ENCODE measurements at regions not wholly inside any gene's neighbourhood (a gene's known extent, or its start where the extent isn't known, plus 50 kb on each side); places are given as distances from the start of the nearest gene placed in this dataset.

GRCh38 chr5:50963971-50964745, 297.7 kb downstream of the PARP8 start:
- DNase-seq (ENCODE audit: low spot score): no peak

DNA sequence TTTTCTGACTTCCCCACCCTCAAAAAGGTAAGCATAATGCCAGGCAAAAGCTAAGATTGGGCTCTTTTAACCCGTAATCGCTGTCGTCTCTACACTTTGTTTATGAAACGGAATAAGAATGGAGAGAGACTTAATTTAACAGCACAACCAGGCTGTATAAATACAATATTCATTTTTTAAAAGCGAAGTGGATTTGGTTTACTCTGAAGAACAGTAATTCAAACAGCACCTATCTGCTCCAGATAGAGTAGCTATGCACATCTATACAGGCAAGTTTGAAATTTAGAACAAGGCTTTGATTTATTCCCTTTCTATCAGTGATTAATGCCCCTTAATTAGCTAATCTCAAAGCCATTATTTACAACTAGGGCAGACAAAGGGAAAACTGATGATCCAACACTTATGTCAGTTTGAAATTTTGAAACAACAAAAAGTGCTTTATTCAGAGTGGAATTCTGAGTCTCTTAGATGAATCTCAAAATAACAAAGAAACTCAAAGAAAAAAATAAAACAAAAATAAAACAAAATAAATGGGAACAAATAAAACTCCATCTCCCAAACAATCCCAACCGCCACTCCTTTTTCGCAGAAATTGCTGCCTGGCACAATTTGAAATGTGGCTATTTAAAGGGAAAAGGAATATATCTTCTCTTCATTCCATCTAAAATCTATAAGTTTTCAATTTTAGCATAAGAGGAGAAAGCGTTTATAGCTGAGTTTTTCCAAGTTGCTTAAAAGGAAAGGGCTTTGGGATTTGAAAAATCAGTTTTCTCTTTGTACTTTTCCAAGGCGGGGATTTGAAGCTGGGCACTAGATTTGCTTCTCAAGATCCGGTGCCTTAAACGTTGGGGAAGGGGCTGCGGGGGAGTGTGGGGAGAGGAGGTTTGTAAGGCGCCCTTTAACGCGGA, 298.6 kb downstream of the PARP8 start:
- DNase-seq (ENCODE audit: low spot score): no peak

DNA sequence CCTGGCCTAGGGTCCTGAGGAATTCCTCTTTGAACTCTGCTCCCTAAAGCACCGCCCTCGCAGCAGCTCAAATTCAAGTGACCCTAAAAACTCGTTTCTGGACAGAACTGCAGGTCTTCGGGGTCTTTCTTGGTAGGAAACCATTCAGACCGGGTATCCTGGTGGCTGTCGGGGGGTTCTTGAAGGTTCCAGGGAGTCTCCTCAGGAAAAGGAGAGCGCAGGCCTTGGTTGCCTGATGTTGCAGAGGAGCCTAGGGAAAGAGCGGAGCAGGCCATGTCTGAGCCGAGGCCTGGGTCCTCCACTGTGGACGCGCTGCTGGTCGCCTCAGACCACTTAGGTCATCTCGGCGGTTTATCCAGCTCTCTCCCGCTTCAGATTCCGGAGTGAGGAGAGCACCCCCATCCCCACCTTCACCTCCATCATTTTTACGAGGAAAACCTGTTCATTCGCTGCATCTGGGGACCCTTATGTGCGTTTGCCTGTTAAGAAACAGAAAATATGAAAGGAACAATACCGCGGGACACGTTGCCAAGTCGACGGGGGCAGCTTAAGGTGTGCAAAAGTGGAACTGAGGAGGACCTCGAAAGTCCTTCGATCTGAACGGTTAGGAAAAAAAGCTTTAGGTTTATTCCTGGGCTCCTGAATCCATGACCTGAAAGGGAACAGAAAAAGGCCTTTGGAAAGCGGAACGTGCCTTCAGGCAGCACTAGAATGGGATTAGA, 299.4 kb downstream of the PARP8 start:
- DNase-seq (ENCODE audit: low spot score): no peak

DNA sequence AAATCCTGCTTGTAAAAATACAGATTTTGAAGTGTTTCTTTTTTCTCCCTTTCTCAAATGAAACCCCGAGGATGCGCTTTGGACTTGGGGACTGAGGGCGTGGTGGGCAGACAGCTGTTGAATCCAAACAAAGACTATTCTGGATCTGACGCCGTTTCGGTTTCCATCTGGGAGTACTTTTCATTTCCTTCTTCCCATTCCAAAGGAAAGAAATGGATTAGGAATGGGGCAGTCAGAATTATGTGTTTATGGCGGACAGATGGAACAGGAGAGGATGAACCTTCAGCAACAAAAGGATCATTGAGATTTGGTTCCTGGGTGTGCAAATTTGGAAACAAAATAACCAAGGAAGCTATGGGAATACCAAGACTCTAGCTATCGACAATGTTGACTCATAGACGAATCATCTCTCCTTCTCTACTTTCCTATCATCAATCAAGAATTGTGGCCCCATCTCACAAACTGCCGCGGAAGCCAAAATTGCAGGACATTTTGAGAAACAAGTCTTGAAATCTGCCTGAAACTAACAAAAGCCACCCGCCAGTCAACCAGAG, 300.6 kb downstream of the PARP8 start:
- DNase-seq (ENCODE audit: low spot score): no peak

GRCh38 chr5:50967563-50968355, 301.3 kb downstream of the PARP8 start:
- no peak for DNase-seq (ENCODE audit: low spot score)

DNA sequence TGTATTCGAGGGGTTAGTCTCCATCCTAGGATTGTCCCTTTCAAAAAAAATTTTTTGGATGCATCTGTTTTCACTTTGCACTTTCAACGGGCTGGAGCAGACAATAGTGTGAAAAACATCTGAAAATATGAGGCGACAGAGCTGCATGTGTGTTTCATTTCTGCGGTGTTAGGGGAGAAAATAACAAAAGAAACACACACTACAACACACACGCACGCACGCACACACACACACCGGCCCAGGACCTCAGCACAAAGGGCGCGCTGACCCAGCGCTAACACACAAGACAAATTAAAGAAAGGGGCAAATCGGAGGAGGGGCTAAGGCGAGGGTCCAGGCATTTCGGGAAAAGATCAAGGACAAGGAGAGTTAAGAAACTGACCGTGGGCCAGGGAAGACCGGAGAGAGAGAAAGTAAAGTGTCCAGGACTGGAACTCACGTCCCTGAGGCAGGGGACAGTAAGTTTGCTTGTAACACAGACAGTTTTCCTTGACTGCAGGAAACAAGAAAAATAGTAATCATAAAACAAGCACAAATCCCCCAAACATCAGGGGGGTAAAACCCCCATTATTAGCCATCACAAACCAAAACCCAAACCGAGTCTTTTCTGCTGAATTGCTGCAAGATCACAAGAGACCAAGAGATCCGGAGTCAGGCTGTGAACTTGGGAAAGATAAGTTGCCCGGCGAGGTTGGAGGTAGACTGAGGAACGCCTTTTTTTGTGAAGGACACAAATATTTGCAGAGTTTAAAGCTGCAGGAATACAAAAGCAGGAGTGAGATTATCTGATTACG, 302.1 kb downstream of the PARP8 start:
- DNase-seq (ENCODE audit: low spot score): peak; percentile 87

DNA sequence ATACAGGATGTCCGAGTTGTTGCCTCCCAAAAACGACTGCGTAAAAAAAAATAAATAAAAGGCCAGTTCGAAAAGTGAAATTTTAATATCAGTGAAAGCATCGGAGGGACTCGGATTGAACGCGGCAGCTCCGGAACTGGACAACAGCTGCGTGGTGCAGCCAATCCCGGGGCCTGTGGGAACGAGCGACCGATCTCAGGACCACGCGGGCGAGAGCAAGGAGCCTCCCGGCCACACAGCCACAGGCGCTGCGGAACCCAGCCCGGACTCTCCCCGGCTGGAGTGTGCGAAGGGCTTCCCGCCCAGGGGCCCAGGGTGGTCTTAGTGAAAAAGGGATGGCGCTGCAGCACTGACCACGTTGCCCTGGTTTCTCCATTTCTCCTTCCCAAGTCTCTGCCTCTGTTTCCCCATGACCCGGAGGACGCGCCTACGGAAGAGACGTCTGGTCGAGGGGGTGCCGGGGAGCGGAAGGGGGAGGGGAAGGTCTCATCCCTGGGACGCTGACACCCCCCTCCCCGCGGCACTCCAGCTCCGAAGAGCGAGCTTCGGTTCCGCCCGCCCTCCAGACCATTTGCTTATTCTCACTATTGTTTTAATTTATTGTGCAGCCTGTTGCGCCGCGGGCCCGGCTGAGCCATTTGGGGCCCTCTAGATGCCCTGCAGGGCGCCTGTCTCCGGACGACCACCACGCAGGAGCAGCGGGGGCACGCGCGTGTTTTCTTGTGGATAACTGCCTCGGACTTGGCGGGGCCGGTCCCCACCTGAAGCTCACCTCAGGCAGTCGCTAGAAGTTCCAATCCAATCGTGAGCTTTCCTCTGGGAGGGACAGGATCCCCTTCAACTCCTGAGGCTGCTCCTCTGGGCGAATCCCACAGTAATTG, 303.0 kb downstream of the PARP8 start:
- DNase-seq (ENCODE audit: low spot score): peak; percentile 83

DNA sequence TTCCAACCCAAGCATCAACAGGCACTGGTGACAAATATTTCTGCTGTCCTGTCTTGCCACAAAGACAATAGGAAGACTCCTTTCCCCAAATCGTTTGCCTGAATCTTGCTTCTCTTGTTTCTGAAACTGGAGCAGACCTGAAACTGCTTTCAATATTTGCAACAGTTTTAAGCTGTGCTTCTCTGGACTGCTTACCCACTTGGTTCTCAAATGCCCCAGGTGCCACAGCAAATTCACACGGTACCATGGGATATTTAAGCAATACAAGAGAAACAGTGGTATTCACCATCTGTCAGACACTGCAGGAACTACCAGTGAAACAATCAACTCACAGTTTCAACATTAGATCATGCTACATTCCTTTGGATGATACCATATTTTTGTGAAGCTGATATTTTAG, 309.4 kb downstream of the PARP8 start:
- no peak for DNase-seq (ENCODE audit: low spot score)

- DNase-seq (ENCODE audit: low spot score): no peak
These were observed 312.5 kb downstream of the PARP8 start for GRCh38 chr5:50978924-50979323.

DNA sequence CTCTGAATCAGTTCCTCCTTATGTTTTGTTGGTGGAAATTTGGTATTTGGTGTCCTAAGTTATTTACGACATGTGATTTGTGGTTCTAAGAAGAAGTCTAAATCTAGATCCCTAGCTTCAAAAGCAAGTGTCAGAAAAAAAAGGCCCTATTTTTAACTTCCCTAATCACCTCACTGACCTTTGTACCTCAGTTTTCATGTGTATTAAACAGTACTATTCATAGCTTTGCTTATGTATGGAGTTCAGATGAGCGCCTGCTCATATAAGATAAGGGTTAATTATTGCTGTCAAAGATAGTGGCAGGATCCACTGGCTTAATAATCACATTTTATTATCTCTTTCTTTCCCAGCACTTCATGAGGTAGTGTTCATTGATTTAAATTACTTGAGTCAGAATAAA, 318.2 kb downstream of the PARP8 start:
- DNase-seq (ENCODE audit: low spot score): no peak

GRCh38 chr5:50990296-50990924, 324.0 kb downstream of the PARP8 start:
- DNase-seq (ENCODE audit: low spot score): no peak

GRCh38 chr5:50995285-50995942, 329.0 kb downstream of the PARP8 start:
- no peak for DNase-seq (ENCODE audit: low spot score)

- DNase-seq (ENCODE audit: low spot score): no peak
These were observed 334.9 kb downstream of the PARP8 start for GRCh38 chr5:51001227-51001923.

DNA sequence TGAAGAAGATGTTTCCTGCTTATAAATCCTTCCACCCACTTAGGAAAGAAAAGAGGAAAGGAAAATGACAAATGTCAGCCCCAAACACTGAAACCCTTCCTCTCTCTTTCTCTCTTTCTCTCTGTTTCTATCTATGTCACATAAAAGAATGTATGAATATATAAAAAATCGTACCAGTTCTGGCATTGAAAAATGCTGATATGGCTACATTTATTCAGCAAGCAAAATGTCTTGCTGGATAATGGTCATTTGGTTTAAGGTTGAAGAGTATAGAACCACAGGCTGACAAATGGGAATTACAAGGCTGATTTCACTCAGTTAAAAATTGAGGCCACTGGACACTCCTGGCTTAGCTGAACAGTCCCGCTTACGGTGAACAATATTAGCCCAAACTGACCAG, 335.9 kb downstream of the PARP8 start:
- no peak for DNase-seq (ENCODE audit: low spot score)

GRCh38 chr5:51013036-51013435, 346.6 kb downstream of the PARP8 start:
- DNase-seq (ENCODE audit: low spot score): no peak

- DNase-seq (ENCODE audit: low spot score): no peak
These were observed 352.0 kb downstream of the PARP8 start for GRCh38 chr5:51018423-51018822.

DNA sequence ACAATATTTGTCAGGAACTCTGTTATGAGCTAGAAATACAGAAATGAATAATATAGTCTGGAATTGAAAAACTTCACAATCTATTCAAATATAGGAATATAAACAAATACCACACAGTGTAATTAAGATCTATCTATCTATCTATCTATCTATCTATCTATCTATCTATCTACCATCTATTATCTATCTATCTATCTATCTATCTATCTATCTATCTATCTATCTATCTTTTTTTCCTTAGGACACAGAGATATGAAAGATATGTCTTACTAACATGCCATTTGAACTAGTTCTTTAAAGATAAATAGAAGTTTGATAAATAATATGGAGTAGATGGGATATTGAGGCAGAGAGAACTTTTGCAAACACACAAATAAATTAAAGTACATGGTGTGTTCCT, 357.8 kb downstream of the PARP8 start:
- no peak for DNase-seq (ENCODE audit: low spot score)

Data from mesenteric fat pad (tissue), 1 donor.